Esophagus (tissue), 2 donors: ENCODE measurements at regions not wholly inside any gene's neighbourhood (a gene's known extent, or its start where the extent isn't known, plus 50 kb on each side); places are given as distances from the start of the nearest gene placed in this dataset.
A peak's percentile ranks its signal among the peaks of the same experiment; 100 is the strongest.

Experiments used
- H3K27ac ChIP-seq, 2 donors: one replicate each; pipeline ENCODE4 v1.5.1; 2013; ENCODE audit warnings: low read depth in 2 of 2, mild to moderate bottlenecking in 2 of 2, inconsistent platforms in 1 of 2, low read length in 1 of 2, moderate library complexity in 1 of 2
- H3K27me3 ChIP-seq, 2 donors: one replicate each; pipeline ENCODE4 v1.6.1; 2013; ENCODE audit warnings: low read length in 2 of 2, control low read depth in 1 of 2, mild to moderate bottlenecking in 1 of 2; ENCODE audit not compliant: insufficient read depth in 2 of 2, control insufficient read depth in 1 of 2
- H3K36me3 ChIP-seq, 2 donors: one replicate each; pipeline ENCODE4 v1.6.1; 2013; ENCODE audit warnings: low read length in 1 of 2; ENCODE audit not compliant: control insufficient read depth in 2 of 2, insufficient read depth in 2 of 2
- H3K4me1 ChIP-seq, 2 donors: one replicate each; pipeline ENCODE4 v1.6.1; 2013; ENCODE audit warnings: low read length in 1 of 2; ENCODE audit not compliant: control insufficient read depth in 2 of 2, insufficient read depth in 2 of 2
- H3K4me3 ChIP-seq, 2 donors: one replicate each; pipeline ENCODE4 v1.5.1; 2013; ENCODE audit warnings: low read length in 2 of 2, mild to moderate bottlenecking in 2 of 2, low read depth in 1 of 2, moderate library complexity in 1 of 2
- H3K9me3 ChIP-seq, 2 donors: one replicate each; pipeline ENCODE4 v1.6.1; 2013; ENCODE audit warnings: mild to moderate bottlenecking in 2 of 2, low read depth in 1 of 2, low read length in 1 of 2, moderate library complexity in 1 of 2; ENCODE audit not compliant: control insufficient read depth in 2 of 2, insufficient read depth in 1 of 2
- WGBS, 2 donors: extraction: QIAGEN DNeasy Blood & Tissue Kit; methylation state at CpG; one replicate each; pipeline ENCODE4 v1.1.7; 2013; 5-methylcytosine and 5-hydroxymethylcytosine counted together
- donor health status: healthy with polysubstance abuse.
- donor health status: Bipolar disorder and iron deficiency.

DNA sequence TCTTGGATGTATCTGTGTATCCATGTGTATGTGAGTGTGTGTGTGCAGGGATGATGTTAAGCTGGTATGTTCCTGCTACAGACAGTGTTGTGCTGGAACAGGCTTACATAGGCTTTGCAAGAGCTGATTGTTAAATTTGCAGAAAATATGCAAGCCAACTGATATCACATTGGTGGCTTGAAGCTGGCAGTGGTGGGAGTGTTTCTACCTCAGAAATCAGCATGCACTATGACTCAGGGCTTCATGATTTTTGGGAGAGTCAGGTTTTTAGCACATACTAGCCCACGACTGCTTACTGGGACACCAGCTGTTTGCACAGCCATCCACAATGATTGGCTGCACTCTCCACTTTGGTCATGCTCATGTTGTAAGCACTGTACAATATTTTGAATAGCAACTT lies 261.8 kb downstream of the DHX15 start:
- Histone ChIP-seq H3K9me3 (no peaks in the 10 kb centered on the region), H3K36me3 (no peaks in the 10 kb centered on the region), H3K4me3 (no peak overlapping the region), H3K27ac (no peak overlapping the region), H3K4me1 (peaks cover 0 to 4% of the 10 kb centered on the region in 2 donors), H3K27me3 (no peaks in the 10 kb centered on the region)
- WGBS, 2 donors = 50% methylated on average over 1 of the region's 1 CpG

DNA sequence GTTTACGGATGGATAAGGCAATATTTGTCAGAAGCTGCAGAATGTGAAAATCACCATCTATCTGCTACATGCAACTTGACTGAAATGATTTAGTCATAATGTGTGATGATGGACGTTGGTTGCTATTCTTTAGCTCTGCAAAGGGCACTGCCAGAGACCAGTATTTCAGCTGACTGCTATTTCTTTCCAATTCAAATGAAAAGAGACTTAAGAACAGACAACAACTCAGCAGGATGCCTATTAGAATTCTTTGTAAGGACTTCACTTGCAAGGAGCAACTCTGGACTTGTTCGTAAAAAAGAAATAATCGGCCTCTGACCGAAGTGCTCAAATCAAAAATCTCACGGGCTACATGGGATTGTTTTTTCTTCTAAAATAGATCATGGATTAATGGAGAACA lies 262.7 kb downstream of the DHX15 start:
- no peak overlapping the region for H3K4me3 ChIP-seq
- H3K27me3 ChIP-seq = no peaks in the 10 kb centered on the region
- H3K36me3 ChIP-seq = no peaks in the 10 kb centered on the region
- H3K4me1 ChIP-seq = peaks cover 0 to 4% of the 10 kb centered on the region in 2 donors
- 36 to 51% methylated on average over 6 of the region's 6 CpGs for WGBS, 2 donors
- no peak overlapping the region for H3K27ac ChIP-seq
- H3K9me3 ChIP-seq = no peaks in the 10 kb centered on the region

GRCh38 chr4:24321131-24321530 lies 263.2 kb downstream of the DHX15 start:
- Histone ChIP-seq H3K9me3 (no peaks in the 10 kb centered on the region), H3K4me3 (no peak overlapping the region)
- 39 to 45% methylated on average over 6 of the region's 6 CpGs for WGBS, 2 donors

GRCh38 chr4:24319387-24319786 lies 265.0 kb downstream of the DHX15 start:
- H3K27me3 ChIP-seq = no peaks in the 10 kb centered on the region
- WGBS, 2 donors = 71 to 84% methylated on average over 5 of the region's 5 CpGs

More at GRCh38 chr4:24321131-24321530, 263.2 kb downstream of the DHX15 start:
- Histone ChIP-seq H3K4me1 (peaks cover 0 to 4% of the 10 kb centered on the region in 2 donors), H3K27me3 (no peaks in the 10 kb centered on the region), H3K27ac (peak overlapping the region in 1 of 2 donors; percentile 6), H3K36me3 (no peaks in the 10 kb centered on the region)

GRCh38 chr4:24315056-24315455 lies 269.3 kb downstream of the DHX15 start:
- H3K27me3 ChIP-seq = no peaks in the 10 kb centered on the region
- no peaks in the 10 kb centered on the region for H3K9me3 ChIP-seq
- H3K4me3 ChIP-seq = no peak overlapping the region
- 93 to 95% methylated on average over 1 of the region's 1 CpG for WGBS, 2 donors
- no peaks in the 10 kb centered on the region for H3K4me1 ChIP-seq
- no peak overlapping the region for H3K27ac ChIP-seq
- H3K36me3 ChIP-seq = no peaks in the 10 kb centered on the region

More at GRCh38 chr4:24319387-24319786, 265.0 kb downstream of the DHX15 start:
- Histone ChIP-seq H3K4me3 (no peak overlapping the region), H3K27ac (no peak overlapping the region), H3K36me3 (no peaks in the 10 kb centered on the region), H3K4me1 (peaks cover 0 to 4% of the 10 kb centered on the region in 2 donors), H3K9me3 (no peaks in the 10 kb centered on the region)

- Histone ChIP-seq H3K36me3 (no peaks in the 10 kb centered on the region), H3K9me3 (no peaks in the 10 kb centered on the region), H3K27ac (no peak overlapping the region), H3K4me1 (no peaks in the 10 kb centered on the region), H3K4me3 (no peak overlapping the region), H3K27me3 (no peaks in the 10 kb centered on the region)
- 83 to 85% methylated on average over 3 of the region's 3 CpGs for WGBS, 2 donors
These were observed 272.0 kb downstream of the DHX15 start for GRCh38 chr4:24312261-24312913.

DNA sequence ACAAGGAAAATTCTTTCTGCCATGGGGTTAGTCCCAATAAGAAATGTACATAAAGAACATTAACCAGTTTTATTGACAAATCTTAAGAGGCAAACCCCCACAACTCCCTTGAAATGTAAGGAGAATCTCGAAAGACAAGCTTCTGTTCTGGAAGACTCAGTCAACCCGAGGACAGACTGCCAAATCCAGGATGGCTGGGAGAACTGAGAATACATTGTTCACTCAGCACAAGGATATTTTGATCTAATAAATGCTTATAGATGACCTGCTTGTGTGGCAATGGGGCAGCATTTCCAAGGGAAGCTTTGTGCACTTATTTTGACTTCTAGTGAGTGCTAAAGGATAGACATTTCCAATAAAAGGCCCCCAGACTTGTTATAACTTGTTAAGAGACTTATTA lies 280.4 kb downstream of the DHX15 start:
- H3K27me3 ChIP-seq = no peaks in the 10 kb centered on the region
- no peaks in the 10 kb centered on the region for H3K4me1 ChIP-seq
- H3K36me3 ChIP-seq = no peaks in the 10 kb centered on the region
- H3K9me3 ChIP-seq = no peaks in the 10 kb centered on the region
- no peak overlapping the region for H3K4me3 ChIP-seq
- H3K27ac ChIP-seq = no peak overlapping the region
- 69 to 70% methylated on average over 2 of the region's 2 CpGs for WGBS, 2 donors

DNA sequence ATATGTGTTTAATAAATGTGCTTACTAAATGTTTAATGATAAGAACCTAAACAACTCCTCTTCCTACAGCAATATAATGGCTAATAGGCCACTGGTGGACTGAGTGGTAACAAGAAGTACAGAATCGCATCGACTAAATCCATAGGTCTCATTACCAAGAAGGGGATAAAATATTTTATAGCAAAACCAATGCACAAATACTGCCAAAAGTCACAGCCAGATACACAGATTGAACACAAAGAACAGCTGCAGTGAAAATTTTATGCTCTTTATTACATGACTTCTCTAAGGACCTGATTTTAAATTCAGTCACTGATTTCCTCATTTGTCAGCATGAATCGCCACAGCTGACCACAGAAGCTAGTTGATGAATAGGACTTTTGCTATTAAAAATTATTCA lies 285.4 kb downstream of the DHX15 start:
- Histone ChIP-seq H3K36me3 (no peaks in the 10 kb centered on the region), H3K4me3 (no peak overlapping the region), H3K4me1 (no peaks in the 10 kb centered on the region), H3K9me3 (no peaks in the 10 kb centered on the region), H3K27ac (no peak overlapping the region), H3K27me3 (no peaks in the 10 kb centered on the region)
- 88 to 89% methylated on average over 3 of the region's 3 CpGs for WGBS, 2 donors

GRCh38 chr4:24287096-24287495 lies 297.3 kb downstream of the DHX15 start:
- 70 to 71% methylated on average over 3 of the region's 3 CpGs for WGBS, 2 donors
- no peaks in the 10 kb centered on the region for H3K4me1 ChIP-seq
- no peaks in the 10 kb centered on the region for H3K36me3 ChIP-seq
- no peak overlapping the region for H3K27ac ChIP-seq
- no peak overlapping the region for H3K4me3 ChIP-seq
- no peaks in the 10 kb centered on the region for H3K27me3 ChIP-seq
- H3K9me3 ChIP-seq = peaks cover 0 to 3% of the 10 kb centered on the region in 2 donors

DNA sequence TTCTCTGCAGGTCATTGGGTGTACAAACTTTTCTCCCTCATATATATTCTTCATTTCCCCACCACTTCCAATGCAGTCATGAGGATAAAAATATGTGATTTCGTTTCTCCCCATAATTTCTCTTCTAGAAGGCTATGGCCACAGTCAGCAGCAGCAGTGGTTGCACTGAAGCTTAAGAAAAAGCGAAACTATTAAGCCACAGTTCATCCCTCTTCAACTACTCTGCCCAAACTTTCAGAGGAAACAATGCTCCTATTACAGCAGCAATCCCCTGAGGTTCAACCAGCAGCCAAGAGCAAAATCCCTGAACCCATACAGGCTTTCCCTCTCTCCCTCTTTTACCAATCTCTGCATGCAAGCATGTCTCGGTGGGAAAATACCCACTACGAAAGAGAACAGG lies 298.6 kb downstream of the DHX15 start:
- H3K36me3 ChIP-seq = no peaks in the 10 kb centered on the region
- WGBS, 2 donors = 70 to 78% methylated on average over 4 of the region's 4 CpGs
- peaks cover 0 to 3% of the 10 kb centered on the region in 2 donors for H3K9me3 ChIP-seq

More for the DNA sequence above, 298.6 kb downstream of the DHX15 start:
- no peak overlapping the region for H3K27ac ChIP-seq
- no peak overlapping the region for H3K4me3 ChIP-seq
- no peaks in the 10 kb centered on the region for H3K4me1 ChIP-seq
- no peaks in the 10 kb centered on the region for H3K27me3 ChIP-seq
